ENCODE measurements at regions not wholly inside any gene's neighbourhood (a gene's known extent, or its start where the extent isn't known, plus 50 kb on each side); places are given as distances from the start of the nearest gene placed in this dataset.

- H3K27ac ChIP-seq, result no peak overlapping the region
- no peaks in the 10 kb centered on the region for H3K9me3 ChIP-seq
- H3K4me3 ChIP-seq, result no peak overlapping the region
- TF ChIP-seq, protein P1, sequence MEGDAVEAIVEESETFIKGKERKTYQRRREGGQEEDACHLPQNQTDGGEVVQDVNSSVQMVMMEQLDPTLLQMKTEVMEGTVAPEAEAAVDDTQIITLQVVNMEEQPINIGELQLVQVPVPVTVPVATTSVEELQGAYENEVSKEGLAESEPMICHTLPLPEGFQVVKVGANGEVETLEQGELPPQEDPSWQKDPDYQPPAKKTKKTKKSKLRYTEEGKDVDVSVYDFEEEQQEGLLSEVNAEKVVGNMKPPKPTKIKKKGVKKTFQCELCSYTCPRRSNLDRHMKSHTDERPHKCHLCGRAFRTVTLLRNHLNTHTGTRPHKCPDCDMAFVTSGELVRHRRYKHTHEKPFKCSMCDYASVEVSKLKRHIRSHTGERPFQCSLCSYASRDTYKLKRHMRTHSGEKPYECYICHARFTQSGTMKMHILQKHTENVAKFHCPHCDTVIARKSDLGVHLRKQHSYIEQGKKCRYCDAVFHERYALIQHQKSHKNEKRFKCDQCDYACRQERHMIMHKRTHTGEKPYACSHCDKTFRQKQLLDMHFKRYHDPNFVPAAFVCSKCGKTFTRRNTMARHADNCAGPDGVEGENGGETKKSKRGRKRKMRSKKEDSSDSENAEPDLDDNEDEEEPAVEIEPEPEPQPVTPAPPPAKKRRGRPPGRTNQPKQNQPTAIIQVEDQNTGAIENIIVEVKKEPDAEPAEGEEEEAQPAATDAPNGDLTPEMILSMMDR (IDR thresholded peaks at IDR 0.05 in 4 of 5, conservative IDR thresholded peaks at IDR 0.05 in 1 of 5), result no peak
- no peak for TF ChIP-seq POLR2A (IDR thresholded peaks at IDR 0.05)
- DNase-seq, result no peak
- no peaks in the 10 kb centered on the region for H3K4me1 ChIP-seq
- H3K27me3 ChIP-seq, result no peaks in the 10 kb centered on the region
- in situ Hi-C loops (cut with MboI; ENCODE audit: low sequenced_read_pairs in 4 of 4), result no loop called here
- no peaks in the 10 kb centered on the region for H3K36me3 ChIP-seq
- intact Hi-C loops (cut with DNase I; ENCODE audit: low total_unique reads), result no loop called here
- ATAC-seq, result no peak
Measured at GRCh38 chr2:23065936-23066335, 319.0 kb upstream of the KLHL29 start.

DNA sequence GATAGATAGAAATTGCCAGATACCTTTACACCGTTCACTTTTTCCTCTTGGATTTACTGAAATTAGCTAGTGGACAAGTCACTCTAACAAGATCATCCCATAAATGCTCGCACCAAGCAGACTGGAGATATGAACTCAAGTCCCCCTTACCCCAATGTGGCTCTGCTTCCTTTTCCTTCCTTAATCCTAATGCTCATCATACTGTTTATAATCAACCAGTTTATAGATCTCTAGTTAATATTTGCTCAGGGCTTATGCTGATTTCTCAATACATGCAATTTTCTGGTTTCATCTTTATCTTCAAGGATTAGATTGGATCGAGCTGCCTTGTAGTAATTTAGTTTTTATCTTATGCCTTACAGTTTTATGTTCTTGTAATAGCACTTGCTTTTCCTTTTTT is 318.3 kb upstream of the KLHL29 start:
- Histone ChIP-seq H3K36me3 (no peaks in the 10 kb centered on the region), H3K4me3 (no peak overlapping the region), H3K9me3 (no peaks in the 10 kb centered on the region), H3K4me1 (no peaks in the 10 kb centered on the region), H3K27me3 (no peaks in the 10 kb centered on the region), H3K27ac (no peak overlapping the region)
- TF ChIP-seq POLR2A (IDR thresholded peaks at IDR 0.05), result no peak
- TF ChIP-seq, protein P1 (IDR thresholded peaks at IDR 0.05 in 4 of 5, conservative IDR thresholded peaks at IDR 0.05 in 1 of 5), result no peak
- DNase-seq, result no peak
- in situ Hi-C loops (cut with MboI; ENCODE audit: low sequenced_read_pairs in 4 of 4), result no loop called here
- ATAC-seq, result no peak
- intact Hi-C loops (cut with DNase I; ENCODE audit: low total_unique reads), result no loop called here

DNA sequence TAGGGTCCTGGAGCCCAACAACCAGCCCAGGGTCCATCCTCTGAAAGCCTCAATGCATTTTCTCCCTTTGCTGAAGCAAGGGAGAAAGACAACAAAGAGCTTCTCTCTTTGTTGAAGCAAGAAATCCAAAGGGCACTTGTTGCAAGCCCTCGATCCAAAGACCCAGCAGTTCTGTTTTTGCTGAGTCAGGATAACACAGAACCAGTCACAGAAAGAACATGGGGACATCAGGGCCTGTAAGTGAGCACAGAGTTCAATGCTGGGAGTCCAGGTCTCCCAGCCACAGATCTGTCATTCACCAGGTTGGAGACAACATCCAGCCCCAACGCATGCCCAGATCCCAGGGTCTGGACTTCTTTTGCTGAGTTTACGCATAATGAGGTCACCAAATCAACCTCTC is 315.8 kb upstream of the KLHL29 start:
- intact Hi-C loops (cut with DNase I; ENCODE audit: low total_unique reads), result no loop called here

GRCh38 chr2:23069923-23070322 is 315.1 kb upstream of the KLHL29 start:
- no peaks in the 10 kb centered on the region for H3K9me3 ChIP-seq
- H3K27ac ChIP-seq, result no peak overlapping the region
- H3K27me3 ChIP-seq, result no peaks in the 10 kb centered on the region
- DNase-seq, result no peak
- intact Hi-C loops (cut with DNase I; ENCODE audit: low total_unique reads) (no loop called here), in situ Hi-C loops (cut with MboI; ENCODE audit: low sequenced_read_pairs in 4 of 4) (no loop called here)
- no peaks in the 10 kb centered on the region for H3K36me3 ChIP-seq
- H3K4me3 ChIP-seq, result no peak overlapping the region
- no peak for ATAC-seq
- no peaks in the 10 kb centered on the region for H3K4me1 ChIP-seq
- TF ChIP-seq POLR2A (IDR thresholded peaks at IDR 0.05), result no peak
- TF ChIP-seq, protein P1 (IDR thresholded peaks at IDR 0.05 in 4 of 5, conservative IDR thresholded peaks at IDR 0.05 in 1 of 5), result no peak

More for the DNA sequence above, 315.8 kb upstream of the KLHL29 start:
- Histone ChIP-seq H3K36me3 (no peaks in the 10 kb centered on the region), H3K4me1 (no peaks in the 10 kb centered on the region), H3K27ac (no peak overlapping the region), H3K27me3 (no peaks in the 10 kb centered on the region), H3K9me3 (no peaks in the 10 kb centered on the region), H3K4me3 (no peak overlapping the region)
- in situ Hi-C loops (cut with MboI; ENCODE audit: low sequenced_read_pairs in 4 of 4), result no loop called here
- ATAC-seq (no peak), DNase-seq (no peak)
- TF ChIP-seq, protein P1 (IDR thresholded peaks at IDR 0.05 in 4 of 5, conservative IDR thresholded peaks at IDR 0.05 in 1 of 5), result no peak
- no peak for TF ChIP-seq POLR2A (IDR thresholded peaks at IDR 0.05)

GRCh38 chr2:23073056-23073455 is 311.9 kb upstream of the KLHL29 start:
- TF ChIP-seq POLR2A (IDR thresholded peaks at IDR 0.05), result no peak
- TF ChIP-seq, protein P1 (IDR thresholded peaks at IDR 0.05 in 4 of 5, conservative IDR thresholded peaks at IDR 0.05 in 1 of 5), result no peak
- Histone ChIP-seq H3K4me3 (no peak overlapping the region), H3K4me1 (no peaks in the 10 kb centered on the region), H3K36me3 (no peaks in the 10 kb centered on the region), H3K27me3 (no peaks in the 10 kb centered on the region), H3K27ac (no peak overlapping the region), H3K9me3 (no peaks in the 10 kb centered on the region)
- in situ Hi-C loops (cut with MboI; ENCODE audit: low sequenced_read_pairs in 4 of 4) (no loop called here), intact Hi-C loops (cut with DNase I; ENCODE audit: low total_unique reads) (no loop called here)
- no peak for ATAC-seq
- no peak for DNase-seq

Data from gastrocnemius medialis (tissue), 4 donors.